Caki2 (cell line): ENCODE measurements at regions not wholly inside any gene's neighbourhood (a gene's known extent, or its start where the extent isn't known, plus 50 kb on each side); places are given as distances from the start of the nearest gene placed in this dataset.
"Not testable (repeated sequence)": the region's sequence is repeated elsewhere in the genome, so short reads cannot be mapped to it uniquely, and the experiment has no call there.

Source experiments
- DNase-seq: peaks from one replicate; pipeline ENCODE4 v3.0.0-alpha.2; 2015; ENCODE audit warnings: low read depth
- in situ Hi-C: cut with HindIII; loops from 2 replicates; pipeline ENCODE4 v1.10.0; 2016; ENCODE audit warnings: low sequenced_read_pairs, low pct_unique_long_range_greater_than_20kb, mixed read lengths

- no peak for DNase-seq
- in situ Hi-C loops = no loop called here
These were observed 65.6 kb downstream of the IFI44 start for GRCh38 chr1:78715181-78715661.

DNA sequence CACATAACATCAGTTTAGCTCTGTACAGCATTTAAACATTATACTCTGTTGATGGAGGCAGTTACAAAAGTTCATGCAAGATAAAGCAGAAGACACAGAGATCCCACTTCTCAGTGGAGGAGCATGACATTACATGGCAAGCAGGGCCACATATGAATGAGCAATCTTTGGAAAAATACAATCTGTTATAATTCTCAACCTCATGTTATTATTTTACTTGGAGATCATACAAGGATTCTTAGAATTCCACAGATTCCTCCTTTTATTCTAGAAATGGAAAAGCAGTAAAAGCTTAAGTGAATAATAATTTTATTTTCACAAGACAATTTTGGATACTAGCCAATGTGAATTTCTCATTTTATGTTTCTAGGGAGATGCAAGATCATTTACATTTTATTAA lies 66.6 kb downstream of the IFI44 start:
- in situ Hi-C loops = no loop called here
- DNase-seq = peak; percentile 11

- in situ Hi-C loops = no loop called here
These were observed 68.9 kb downstream of the IFI44 start for GRCh38 chr1:78718566-78718965.

DNA sequence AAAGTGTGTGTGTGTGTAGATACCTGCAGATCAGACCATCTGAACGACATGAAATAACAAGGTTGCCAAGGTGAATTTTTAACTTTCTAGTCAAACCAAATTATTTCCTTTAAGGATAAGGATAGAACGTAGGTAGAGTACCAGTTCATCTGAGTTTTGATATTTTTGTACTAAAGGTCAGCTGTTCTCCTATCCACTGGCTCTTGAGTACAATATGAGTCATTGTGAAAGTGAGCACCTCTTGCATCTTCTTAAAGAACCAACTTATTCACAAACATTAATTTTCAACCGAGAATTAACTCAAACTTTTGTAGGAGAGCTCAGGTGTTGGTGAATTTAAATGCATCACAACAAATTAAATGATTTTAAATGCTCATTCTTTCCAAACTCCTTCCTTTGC lies 71.5 kb downstream of the IFI44 start:
- in situ Hi-C loops = no loop called here
- no peak for DNase-seq

More at GRCh38 chr1:78718566-78718965, 68.9 kb downstream of the IFI44 start:
- no peak for DNase-seq

GRCh38 chr1:78722105-78722504 lies 72.5 kb downstream of the IFI44 start:
- no peak for DNase-seq
- in situ Hi-C loops = no loop called here

- in situ Hi-C loops = no loop called here
- DNase-seq = no peak
These were observed 72.9 kb downstream of the IFI44 start for GRCh38 chr1:78722521-78722920.

- DNase-seq = no peak
- in situ Hi-C loops = no loop called here
These were observed 73.3 kb downstream of the IFI44 start for GRCh38 chr1:78722947-78723346.

GRCh38 chr1:78726686-78727085 lies 77.1 kb downstream of the IFI44 start:
- in situ Hi-C loops = no loop called here
- no peak for DNase-seq

- DNase-seq = no peak
- in situ Hi-C loops = no loop called here
These were observed 78.7 kb downstream of the IFI44 start for GRCh38 chr1:78728359-78728758.

DNA sequence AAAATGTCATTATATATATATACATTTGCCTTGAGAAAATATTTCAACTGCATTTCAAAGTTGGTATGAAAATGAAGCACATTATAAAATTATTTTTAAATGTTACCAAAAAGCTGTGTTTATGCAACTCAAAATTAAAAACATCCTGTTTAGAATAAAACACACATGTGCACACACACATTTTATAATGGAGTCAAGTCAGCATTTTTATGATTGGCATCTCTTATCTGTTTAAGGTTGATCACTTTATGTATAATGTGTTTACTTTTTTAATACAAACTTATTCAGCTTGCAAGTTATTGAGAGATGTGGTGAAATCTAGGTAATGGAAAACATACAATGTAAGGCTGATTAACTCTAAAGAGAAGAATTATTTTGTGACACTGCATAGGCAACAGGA lies 80.4 kb downstream of the IFI44 start:
- no peak for DNase-seq
- in situ Hi-C loops = no loop called here

- no peak for DNase-seq
- in situ Hi-C loops = no loop called here
These were observed 82.0 kb downstream of the IFI44 start for GRCh38 chr1:78731674-78732073.

GRCh38 chr1:78737241-78737640 lies 87.6 kb downstream of the IFI44 start:
- no peak for DNase-seq
- in situ Hi-C loops = no loop called here

DNA sequence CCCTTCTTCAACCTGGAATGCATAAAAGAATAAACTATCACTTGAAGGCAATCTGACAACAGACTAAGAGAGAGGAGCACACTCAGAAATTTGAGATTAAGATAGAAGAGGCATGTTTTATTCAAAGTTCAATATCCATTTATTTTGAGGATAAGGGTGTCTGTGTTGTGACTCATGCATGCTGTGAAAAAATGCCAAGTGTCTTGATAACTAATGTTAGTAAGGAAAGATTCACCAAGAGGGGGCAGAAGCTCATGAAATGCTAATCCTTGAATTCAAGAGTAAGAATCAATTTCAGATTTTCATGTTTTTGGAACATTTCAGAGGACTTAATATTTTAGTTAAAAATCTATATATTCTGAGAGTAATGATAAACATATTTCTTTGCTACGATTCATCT lies 94.0 kb downstream of the IFI44 start:
- no peak for DNase-seq
- in situ Hi-C loops = no loop called here

DNA sequence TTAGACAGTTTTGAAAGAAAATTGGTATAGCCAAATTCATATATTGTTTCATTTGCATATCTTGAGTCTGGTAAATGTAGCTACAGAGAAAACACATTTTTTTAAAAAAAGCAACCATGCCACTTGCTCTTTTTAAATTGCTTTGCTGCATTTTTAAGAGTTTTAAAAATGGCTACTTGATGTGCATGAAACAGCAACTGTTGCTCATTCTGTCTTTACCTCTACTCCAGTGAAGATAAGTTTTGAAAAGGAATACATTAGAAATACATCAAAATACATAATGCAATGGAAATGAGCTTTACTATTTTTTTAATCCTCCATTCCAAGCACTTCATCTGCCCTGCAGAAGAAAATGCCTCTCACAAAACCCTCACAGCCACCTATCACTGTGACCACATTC lies 95.5 kb downstream of the IFI44 start:
- no peak for DNase-seq
- in situ Hi-C loops = no loop called here

- DNase-seq = not testable (repeated sequence)
These were observed 104.0 kb downstream of the IFI44 start for GRCh38 chr1:78753679-78754078.

GRCh38 chr1:78755986-78756385 lies 106.4 kb downstream of the IFI44 start:
- in situ Hi-C loops = no loop called here

More at GRCh38 chr1:78753679-78754078, 104.0 kb downstream of the IFI44 start:
- in situ Hi-C loops = not testable (repeated sequence)

DNA sequence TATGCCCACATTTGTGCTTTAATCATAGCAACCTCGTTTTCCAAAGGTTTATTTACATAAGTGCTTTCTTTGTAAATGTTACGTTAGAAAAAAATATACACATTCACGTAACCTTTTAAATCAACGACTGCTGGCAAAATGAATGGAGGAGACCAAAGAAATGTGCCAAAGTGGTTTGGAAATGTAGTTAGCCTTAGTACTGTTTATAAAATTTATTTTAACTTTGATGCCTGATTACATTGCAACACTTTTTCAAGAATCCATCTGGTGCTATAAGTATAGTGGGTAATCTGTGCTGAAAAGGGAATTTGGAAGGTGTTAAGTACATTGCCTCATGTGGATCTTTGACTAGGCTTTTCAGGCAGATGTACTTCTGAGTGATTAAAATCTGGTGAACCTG lies 108.9 kb downstream of the IFI44 start:
- in situ Hi-C loops = no loop called here
- no peak for DNase-seq

More at GRCh38 chr1:78755986-78756385, 106.4 kb downstream of the IFI44 start:
- DNase-seq = no peak

GRCh38 chr1:78759881-78760280 lies 110.2 kb downstream of the IFI44 start:
- DNase-seq = no peak
- in situ Hi-C loops = no loop called here

- no peak for DNase-seq
- in situ Hi-C loops = no loop called here
These were observed 111.2 kb downstream of the IFI44 start for GRCh38 chr1:78760858-78761257.

DNA sequence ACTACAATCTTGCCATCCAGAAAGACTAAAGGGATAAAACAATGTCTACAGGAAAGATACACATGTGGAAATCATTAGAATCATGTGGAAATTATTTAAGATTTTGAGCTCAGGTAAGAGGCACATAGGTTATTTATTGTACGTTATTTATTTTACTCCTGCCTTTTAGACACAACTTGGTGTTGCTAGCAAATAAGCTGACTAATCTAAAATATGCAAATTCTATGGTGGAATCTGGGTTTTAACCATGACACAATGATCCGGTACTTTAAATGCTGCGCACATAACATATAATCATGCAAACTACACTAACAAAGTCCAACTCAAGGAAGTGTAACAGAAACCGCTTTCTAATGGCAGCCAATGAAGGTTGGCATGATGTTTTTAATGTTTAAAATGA lies 112.5 kb downstream of the IFI44 start:
- no peak for DNase-seq
- in situ Hi-C loops = no loop called here

DNA sequence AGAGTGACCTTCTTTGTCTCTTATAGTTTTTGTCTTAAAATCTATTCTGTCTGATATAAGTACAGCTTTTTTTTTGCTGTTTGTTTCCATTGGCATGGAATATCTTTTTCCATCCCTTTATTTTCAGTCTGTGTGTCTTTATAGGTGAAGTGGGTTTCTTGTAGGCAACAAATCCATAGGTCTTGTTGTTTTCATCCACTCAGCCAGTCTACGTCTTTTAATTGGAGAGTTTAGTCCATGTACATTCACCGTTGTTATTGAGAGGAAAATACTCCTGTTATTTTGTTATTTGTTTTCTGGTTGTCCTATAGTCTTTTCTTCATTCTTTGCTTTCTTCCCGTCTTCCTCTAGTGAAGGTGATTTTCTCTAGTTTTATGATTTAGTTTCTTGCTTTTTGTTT lies 115.9 kb downstream of the IFI44 start:
- in situ Hi-C loops = no loop called here
- DNase-seq = no peak
